ENCODE measurements at regions not wholly inside any gene's neighbourhood (a gene's known extent, or its start where the extent isn't known, plus 50 kb on each side); places are given as distances from the start of the nearest gene placed in this dataset.

GRCh38 chr11:103709371-103709770 is 327.1 kb upstream of the DDI1 start (continued):
- TF ChIP-seq FOXJ3 (CRISPR knock-in tag; IDR thresholded peaks at IDR 0.05; ENCODE audit: borderline replicate concordance) (no peak), GTF2I (CRISPR knock-in tag; conservative IDR thresholded peaks at IDR 0.05) (no peak), ATF6 (CRISPR knock-in tag; IDR thresholded peaks at IDR 0.05) (no peak)

- CTCF ChIA-PET: no interaction called here
- no peaks in the 10 kb centered on the region for H3K4me1 Mint-ChIP-seq
- TF ChIP-seq USF2 (CRISPR knock-in tag; IDR thresholded peaks at IDR 0.05) (no peak), ZNF425 (CRISPR knock-in tag; conservative IDR thresholded peaks at IDR 0.05) (no peak), SOX15 (CRISPR knock-in tag; IDR thresholded peaks at IDR 0.05) (no peak), ZNF671 (CRISPR knock-in tag; IDR thresholded peaks at IDR 0.05) (no peak), AR (CRISPR knock-in tag; IDR thresholded peaks at IDR 0.05) (no peak), TP53 (CRISPR knock-in tag; IDR thresholded peaks at IDR 0.05) (no peak), GTF2I (CRISPR knock-in tag; conservative IDR thresholded peaks at IDR 0.05) (no peak), EMX1 (CRISPR knock-in tag; IDR thresholded peaks at IDR 0.05) (no peak), ZNF532 (CRISPR knock-in tag; IDR thresholded peaks at IDR 0.05; ENCODE audit: borderline replicate concordance) (no peak)
- H3K4me3 Mint-ChIP-seq: no peak overlapping the region
- no peak for DNase-seq (ENCODE audit: low spot score)
- H3K27me3 Mint-ChIP-seq (ENCODE audit: low read depth): no peaks in the 10 kb centered on the region
- no peak for ATAC-seq
- POLR2A ChIA-PET: no interaction called here
- peaks cover 15% of the 10 kb centered on the region for H3K9me3 Mint-ChIP-seq
- H3K36me3 Mint-ChIP-seq: no peaks in the 10 kb centered on the region
- no peak overlapping the region for H3K27ac Mint-ChIP-seq
Measured at GRCh38 chr11:103714246-103714645, 322.2 kb upstream of the DDI1 start.

GRCh38 chr11:103716363-103716762 is 320.1 kb upstream of the DDI1 start:
- Mint-ChIP-seq H3K27ac (no peak overlapping the region), H3K36me3 (no peaks in the 10 kb centered on the region), H3K9me3 (peaks cover 6% of the 10 kb centered on the region), H3K27me3 (ENCODE audit: low read depth) (no peaks in the 10 kb centered on the region), H3K4me1 (no peaks in the 10 kb centered on the region), H3K4me3 (no peak overlapping the region)
- no peak for TF ChIP-seq PREB (CRISPR knock-in tag; IDR thresholded peaks at IDR 0.05; ENCODE audit: borderline replicate concordance)
- no peak for TF ChIP-seq NFYB (CRISPR knock-in tag; conservative IDR thresholded peaks at IDR 0.05; ENCODE audit: low read depth)
- ATAC-seq: no peak
- ChIA-PET CTCF (no interaction called here), POLR2A (no interaction called here)
- DNase-seq (ENCODE audit: low spot score): no peak
